ENCODE measurements at regions not wholly inside any gene's neighbourhood (a gene's known extent, or its start where the extent isn't known, plus 50 kb on each side); places are given as distances from the start of the nearest gene placed in this dataset.

GRCh38 chr7:41190581-41190980, 512.3 kb downstream of the INHBA start:
- H3K23ac ChIP-seq (ENCODE audit: insufficient read length) = no peak overlapping the region
- H2BK120ac ChIP-seq (replicated peaks; ENCODE audit: low read depth, low read length) = no peak overlapping the region
- no peak overlapping the region for H2AK5ac ChIP-seq (ENCODE audit: low read depth, low read length)
- H3K23me2 ChIP-seq (ENCODE audit: low read depth, low read length) = no peaks in the 10 kb centered on the region; the same call in 1 of the 2 replicates
- H2BK15ac ChIP-seq (ENCODE audit: low read length) = no peak overlapping the region
- no peak overlapping the region for H3K27ac ChIP-seq (ENCODE audit: low read depth, low read length)
- H2BK5ac ChIP-seq (ENCODE audit: low read depth, low read length) = no peak overlapping the region
- TF ChIP-seq JUND (IDR thresholded peaks at IDR 0.05; ENCODE audit: low read length) (no peak), JUN (IDR thresholded peaks at IDR 0.05; ENCODE audit: low read depth, low read length) (no peak), TCF12 (IDR thresholded peaks at IDR 0.05; ENCODE audit: low read depth, low read length) (no peak), ATF3 (IDR thresholded peaks at IDR 0.05; ENCODE audit: insufficient read depth, low read depth, low read length) (no peak)
- H3K79me2 ChIP-seq (ENCODE audit: control insufficient read depth in 1 of 2, insufficient read depth in 2 of 2, low read length in 2 of 2) = no peaks in the 10 kb centered on the region
- no peak overlapping the region for H2BK20ac ChIP-seq (ENCODE audit: low read length)
- H4K5ac ChIP-seq (ENCODE audit: insufficient read length, low read depth, low read length) = no peak overlapping the region
- ChIA-PET CTCF (ENCODE audit: partially characterized antibody) (no interaction called here), POLR2A (ENCODE audit: partially characterized antibody) (no interaction called here)
- no peak overlapping the region; the same call in 1 of the 2 replicates for H4K8ac ChIP-seq (ENCODE audit: extremely low read depth, insufficient read depth, low read length)
- DNase-seq (ENCODE audit: low read depth in 1 of 2, low spot score in 2 of 2) (no peak), FAIRE-seq (no peak)
- no peak overlapping the region for H3K18ac ChIP-seq (ENCODE audit: extremely low read depth, low read length)
- H3K9me3 ChIP-seq (ENCODE audit: insufficient read depth in 2 of 2, low read depth in 1 of 2, low read length in 1 of 2) = no peaks in the 10 kb centered on the region
- H3K79me1 ChIP-seq (ENCODE audit: low read depth, low read length) = no peaks in the 10 kb centered on the region
- no peak overlapping the region for H2BK12ac ChIP-seq (ENCODE audit: low read depth, low read length)
- H3K36me3 ChIP-seq (ENCODE audit: control insufficient read depth in 2 of 4, insufficient read depth in 4 of 4, low read length in 3 of 4) = no peaks in the 10 kb centered on the region
- H4K20me1 ChIP-seq (replicated peaks in 1 of 2; ENCODE audit: control insufficient read depth in 1 of 2, insufficient read depth in 2 of 2, low read length in 2 of 2) = no peaks in the 10 kb centered on the region
- 47% methylated on average over 2 of the region's 2 CpGs; no CpG with 5 or more reads in 1 of the 2 experiments for WGBS, 2 experiments (ENCODE audit: extremely low coverage in 1 of 2, insufficient coverage in 1 of 2, insufficient read length in 1 of 2, insufficient replicate concordance in 2 of 2, low coverage in 1 of 2, low lambda C conversion rate in 2 of 2, missing lambda C conversion rate in 1 of 2)
- no peak overlapping the region for H4K91ac ChIP-seq (replicated peaks; ENCODE audit: insufficient read length, low read length)
- H3K4ac ChIP-seq (replicated peaks; ENCODE audit: insufficient read length, low read depth, low read length) = no peak overlapping the region
- no peaks in the 10 kb centered on the region for H3K27me3 ChIP-seq (replicated peaks in 1 of 4; ENCODE audit: control insufficient read depth in 3 of 4, extremely low read depth in 1 of 4, insufficient read depth in 3 of 4, low read length in 3 of 4)
- no peak overlapping the region for H3K56ac ChIP-seq (replicated peaks; ENCODE audit: insufficient read length, low read depth, low read length)
- H3K9ac ChIP-seq (replicated peaks in 1 of 4; ENCODE audit: extremely low read depth in 1 of 4, low read depth in 3 of 4, low read length in 3 of 4) = no peak overlapping the region
- H2AFZ ChIP-seq (ENCODE audit: low read length) = no peak overlapping the region
- H3K4me1 ChIP-seq (replicated peaks in 1 of 4; ENCODE audit: control insufficient read depth in 3 of 4, insufficient read depth in 4 of 4, low read length in 3 of 4) = no peaks in the 10 kb centered on the region
- no peak overlapping the region for H3K4me2 ChIP-seq (ENCODE audit: insufficient read depth in 1 of 2, low read depth in 2 of 2, low read length in 2 of 2)
- no peak overlapping the region for H3K4me3 ChIP-seq (ENCODE audit: extremely low read depth in 1 of 4, insufficient read depth in 2 of 4, low read depth in 3 of 4, low read length in 4 of 4)
- H3K14ac ChIP-seq (ENCODE audit: insufficient read length) = no peak overlapping the region
